AG09319 (cell line): ENCODE measurements at regions not wholly inside any gene's neighbourhood (a gene's known extent, or its start where the extent isn't known, plus 50 kb on each side); places are given as distances from the start of the nearest gene placed in this dataset.

Experiments used
- DNase-seq: peaks from one replicate; pipeline ENCODE4 v3.0.0-alpha.2; 2010; ENCODE audit warnings: low read depth; ENCODE audit errors: extremely low read depth
- TF ChIP-seq, protein P1 (sequence below): IDR thresholded peaks from 2 replicates; pipeline ENCODE4 v1.5.1; 2011; ENCODE audit warnings: low read depth, mild to moderate bottlenecking, inconsistent platforms, low read length, moderate library complexity

DNA sequence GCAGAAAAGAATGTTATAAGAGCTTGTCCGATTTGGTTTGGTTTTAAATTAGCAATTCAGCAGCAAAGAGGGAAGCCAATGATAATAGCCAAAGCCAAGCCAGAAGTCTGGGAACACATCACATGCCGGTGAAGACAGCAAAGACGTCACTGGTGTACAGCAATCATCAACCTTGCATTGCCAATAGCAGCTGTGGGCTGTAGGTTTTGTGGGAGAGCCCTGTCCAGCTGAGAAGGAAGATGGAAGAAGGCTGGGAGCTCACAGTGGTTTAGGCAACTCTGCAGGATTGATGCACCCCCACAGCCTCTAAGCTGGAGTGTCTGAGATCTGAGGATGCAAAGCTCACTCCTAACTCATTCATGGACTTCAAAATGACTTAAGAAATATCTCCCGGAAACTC, 338.7 kb downstream of the SIPA1L2 start:
- DNase-seq: no peak
- TF ChIP-seq, protein P1, sequence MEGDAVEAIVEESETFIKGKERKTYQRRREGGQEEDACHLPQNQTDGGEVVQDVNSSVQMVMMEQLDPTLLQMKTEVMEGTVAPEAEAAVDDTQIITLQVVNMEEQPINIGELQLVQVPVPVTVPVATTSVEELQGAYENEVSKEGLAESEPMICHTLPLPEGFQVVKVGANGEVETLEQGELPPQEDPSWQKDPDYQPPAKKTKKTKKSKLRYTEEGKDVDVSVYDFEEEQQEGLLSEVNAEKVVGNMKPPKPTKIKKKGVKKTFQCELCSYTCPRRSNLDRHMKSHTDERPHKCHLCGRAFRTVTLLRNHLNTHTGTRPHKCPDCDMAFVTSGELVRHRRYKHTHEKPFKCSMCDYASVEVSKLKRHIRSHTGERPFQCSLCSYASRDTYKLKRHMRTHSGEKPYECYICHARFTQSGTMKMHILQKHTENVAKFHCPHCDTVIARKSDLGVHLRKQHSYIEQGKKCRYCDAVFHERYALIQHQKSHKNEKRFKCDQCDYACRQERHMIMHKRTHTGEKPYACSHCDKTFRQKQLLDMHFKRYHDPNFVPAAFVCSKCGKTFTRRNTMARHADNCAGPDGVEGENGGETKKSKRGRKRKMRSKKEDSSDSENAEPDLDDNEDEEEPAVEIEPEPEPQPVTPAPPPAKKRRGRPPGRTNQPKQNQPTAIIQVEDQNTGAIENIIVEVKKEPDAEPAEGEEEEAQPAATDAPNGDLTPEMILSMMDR: no peak

GRCh38 chr1:232290570-232290969, 339.4 kb downstream of the SIPA1L2 start:
- TF ChIP-seq, protein P1: no peak
- DNase-seq: no peak

- DNase-seq: no peak
- TF ChIP-seq, protein P1: no peak
These were observed 342.0 kb downstream of the SIPA1L2 start for GRCh38 chr1:232287676-232288569.

DNA sequence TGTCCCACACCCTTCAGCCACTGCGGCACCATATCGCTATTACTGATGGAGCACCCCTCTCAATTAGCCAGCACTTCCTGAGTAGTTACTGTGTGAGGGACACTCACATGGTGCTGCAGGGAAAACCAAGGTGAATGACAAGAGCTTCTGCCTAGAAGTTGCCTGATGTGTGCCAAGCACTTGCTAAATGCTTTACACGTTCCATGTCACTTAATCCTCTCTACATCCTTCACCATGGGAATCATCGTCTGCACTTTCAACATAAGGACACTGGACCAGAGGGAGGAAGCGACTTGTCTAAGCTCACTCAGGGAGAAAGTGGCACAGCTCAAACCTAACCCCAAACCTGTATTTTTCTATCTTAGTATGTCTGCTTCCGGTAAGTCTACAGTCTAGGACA, 344.8 kb downstream of the SIPA1L2 start:
- TF ChIP-seq, protein P1: no peak
- no peak for DNase-seq

DNA sequence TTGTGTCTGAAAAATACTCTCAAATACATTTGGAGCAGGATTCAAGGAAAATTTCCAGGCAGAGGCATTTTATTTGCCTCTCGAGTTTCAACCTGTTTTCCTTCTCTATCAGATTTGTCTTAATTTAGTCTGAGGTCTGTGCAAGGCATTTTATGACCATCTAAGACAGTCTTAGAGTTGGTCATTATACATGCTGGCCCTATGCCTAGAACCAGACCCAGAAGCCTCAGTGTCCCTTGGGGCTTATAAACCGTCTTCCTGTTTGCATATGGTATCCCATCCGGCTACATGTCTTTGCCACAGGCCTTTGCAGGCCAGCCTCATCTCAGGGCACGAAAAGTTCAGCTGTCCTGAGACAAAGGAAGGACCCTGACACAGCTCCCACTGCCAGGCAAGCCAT, 346.1 kb downstream of the SIPA1L2 start:
- TF ChIP-seq, protein P1: no peak
- no peak for DNase-seq

DNA sequence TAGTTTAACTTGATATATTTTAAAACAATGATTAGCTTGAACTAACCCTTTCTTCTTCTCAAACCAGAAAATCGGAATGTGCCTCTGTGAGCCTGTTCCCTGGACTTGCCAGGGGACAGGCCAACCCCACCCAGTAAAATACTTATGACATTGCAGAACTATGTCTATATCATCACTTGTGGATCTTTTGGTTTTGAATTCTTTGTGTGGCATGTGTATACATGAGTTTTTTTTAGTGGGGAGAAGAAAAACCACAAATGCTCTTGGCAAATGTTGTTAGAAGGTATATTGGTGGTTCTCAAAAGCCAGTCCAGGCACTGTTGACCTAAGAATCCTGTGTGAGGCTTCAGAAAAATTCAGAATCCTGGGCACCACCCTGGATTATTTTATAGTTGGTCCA, 347.4 kb downstream of the SIPA1L2 start:
- DNase-seq: no peak
- TF ChIP-seq, protein P1: no peak

DNA sequence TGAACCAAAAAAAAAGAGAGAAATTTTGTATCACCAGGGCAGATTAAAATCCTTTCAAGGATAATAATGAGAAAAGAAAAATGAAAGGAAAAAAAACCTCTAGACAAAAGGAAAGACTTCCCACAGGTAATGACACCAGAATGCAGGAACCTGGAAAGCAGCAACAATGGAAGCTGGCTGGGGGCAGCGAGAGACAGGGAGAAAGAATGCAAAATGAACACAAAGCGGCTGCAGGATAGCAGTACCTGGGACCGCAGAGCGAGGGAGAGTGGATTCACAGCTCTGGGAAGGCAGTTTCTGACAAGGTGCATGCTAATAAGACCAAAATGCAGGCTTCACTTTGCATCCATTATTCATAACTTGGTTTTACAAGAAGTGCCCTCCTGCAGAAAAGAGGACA, 349.0 kb downstream of the SIPA1L2 start:
- no peak for DNase-seq
- TF ChIP-seq, protein P1: no peak
